Hepatocyte (in vitro differentiated cells): ENCODE measurements at regions not wholly inside any gene's neighbourhood (a gene's known extent, or its start where the extent isn't known, plus 50 kb on each side); places are given as distances from the start of the nearest gene placed in this dataset.
"Not testable (repeated sequence)": the region's sequence is repeated elsewhere in the genome, so short reads cannot be mapped to it uniquely, and the experiment has no call there.

Source experiments
- DNase-seq: peaks from one replicate; pipeline ENCODE4 v3.0.0-alpha.2; 2016; ENCODE audit warnings: low spot score
- H2AFZ ChIP-seq: fragments of 200-600 bp; sonication (generic); 2 replicates; pipeline ENCODE4 v1.6.0; 2016; ENCODE audit warnings: antibody characterized with exemption, mild to moderate bottlenecking
- H3K27ac ChIP-seq: fragments of 200-600 bp; sonication (generic); 2 replicates; pipeline ENCODE4 v1.5.1; 2016; ENCODE audit warnings: mild to moderate bottlenecking
- H3K27me3 ChIP-seq: fragments of 200-600 bp; sonication (generic); 2 replicates; pipeline ENCODE4 v1.6.1; 2016
- H3K36me3 ChIP-seq: fragments of 200-600 bp; sonication (generic); replicated peaks from 2 replicates; pipeline ENCODE4 v1.5.1; 2016; ENCODE audit warnings: low read depth; ENCODE audit not compliant: insufficient read depth
- H3K4me1 ChIP-seq: fragments of 200-600 bp; sonication (generic); 2 replicates; pipeline ENCODE4 v1.5.1; 2016; ENCODE audit warnings: mild to moderate bottlenecking, moderate library complexity; ENCODE audit not compliant: insufficient read depth
- H3K4me2 ChIP-seq: fragments of 200-600 bp; sonication (generic); 2 replicates; pipeline ENCODE4 v1.6.0; 2016
- H3K4me3 ChIP-seq: fragments of 200-600 bp; sonication (generic); 2 replicates; pipeline ENCODE4 v1.5.1; 2016; ENCODE audit warnings: mild to moderate bottlenecking
- H3K79me2 ChIP-seq: fragments of 200-600 bp; sonication (generic); 2 replicates; pipeline ENCODE4 v1.6.0; 2017; ENCODE audit warnings: mild to moderate bottlenecking
- H3K9me2 ChIP-seq: fragments of 200-600 bp; sonication (generic); replicated peaks from 2 replicates; pipeline ENCODE4 v1.6.0; 2017; ENCODE audit warnings: mild to moderate bottlenecking; ENCODE audit not compliant: insufficient read depth
- H3K9me3 ChIP-seq: fragments of 200-600 bp; sonication (generic); 2 replicates; pipeline ENCODE4 v1.5.1; 2016; ENCODE audit warnings: low read depth, mild to moderate bottlenecking
- H4K20me1 ChIP-seq: fragments of 200-600 bp; sonication (generic); 2 replicates; pipeline ENCODE4 v1.6.0; 2016; ENCODE audit warnings: mild to moderate bottlenecking; ENCODE audit not compliant: insufficient read depth, poor library complexity, severe bottlenecking
- EZH2 ChIP-seq: fragments of 200-600 bp; sonication (generic); IDR thresholded peaks from 2 replicates; pipeline ENCODE4 v1.6.1; 2016; ENCODE audit warnings: antibody characterized with exemption, mild to moderate bottlenecking, borderline replicate concordance
- EZH2phosphoT487 ChIP-seq: fragments of 200-600 bp; sonication (generic); IDR thresholded peaks from one replicate; pipeline ENCODE4 v1.6.1; 2018; ENCODE audit warnings: antibody characterized with exemption, mild to moderate bottlenecking, low read depth, moderate library complexity; ENCODE audit not compliant: unreplicated experiment, severe bottlenecking
- WGBS: methylation state at CpG from one replicate; pipeline ENCODE4 v1.1.6; 2016; ENCODE audit warnings: low lambda C conversion rate; ENCODE audit errors: missing lambda C conversion rate; 5-methylcytosine and 5-hydroxymethylcytosine counted together
- TF ChIP-seq, protein P1 (sequence below): fragments of 200-600 bp; sonication (generic); IDR thresholded peaks from 2 replicates; pipeline ENCODE4 v1.5.1; 2016; ENCODE audit warnings: antibody characterized with exemption, mild to moderate bottlenecking; ENCODE audit not compliant: poor library complexity

DNA sequence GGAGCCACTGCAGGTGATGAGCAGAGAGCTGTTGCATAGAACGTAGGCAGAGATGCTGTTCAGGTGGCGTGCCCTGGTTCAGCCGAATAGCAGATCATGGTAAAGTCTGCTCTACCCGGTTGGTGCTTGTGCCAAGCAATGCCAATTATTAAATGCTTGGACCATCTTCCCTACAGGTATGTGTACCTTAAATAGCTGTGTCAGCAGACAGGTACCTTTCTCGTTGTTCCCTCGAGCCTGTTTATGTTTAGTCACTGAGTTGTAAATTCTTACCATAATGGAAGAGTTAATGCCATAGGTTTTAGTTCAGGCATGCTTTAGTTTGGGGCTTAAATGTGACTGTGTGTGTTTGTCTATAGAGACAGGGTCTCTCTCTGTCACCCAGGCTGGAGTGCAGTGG, 112.5 kb upstream of the CPM start:
- H3K79me2 ChIP-seq = no peaks in the 10 kb centered on the region
- H3K9me3 ChIP-seq = no peaks in the 10 kb centered on the region
- no peaks in the 10 kb centered on the region for H3K36me3 ChIP-seq
- no peaks in the 10 kb centered on the region for H3K27me3 ChIP-seq
- TF ChIP-seq EZH2 (no peak), EZH2phosphoT487 (no peak)
- TF ChIP-seq, protein P1, sequence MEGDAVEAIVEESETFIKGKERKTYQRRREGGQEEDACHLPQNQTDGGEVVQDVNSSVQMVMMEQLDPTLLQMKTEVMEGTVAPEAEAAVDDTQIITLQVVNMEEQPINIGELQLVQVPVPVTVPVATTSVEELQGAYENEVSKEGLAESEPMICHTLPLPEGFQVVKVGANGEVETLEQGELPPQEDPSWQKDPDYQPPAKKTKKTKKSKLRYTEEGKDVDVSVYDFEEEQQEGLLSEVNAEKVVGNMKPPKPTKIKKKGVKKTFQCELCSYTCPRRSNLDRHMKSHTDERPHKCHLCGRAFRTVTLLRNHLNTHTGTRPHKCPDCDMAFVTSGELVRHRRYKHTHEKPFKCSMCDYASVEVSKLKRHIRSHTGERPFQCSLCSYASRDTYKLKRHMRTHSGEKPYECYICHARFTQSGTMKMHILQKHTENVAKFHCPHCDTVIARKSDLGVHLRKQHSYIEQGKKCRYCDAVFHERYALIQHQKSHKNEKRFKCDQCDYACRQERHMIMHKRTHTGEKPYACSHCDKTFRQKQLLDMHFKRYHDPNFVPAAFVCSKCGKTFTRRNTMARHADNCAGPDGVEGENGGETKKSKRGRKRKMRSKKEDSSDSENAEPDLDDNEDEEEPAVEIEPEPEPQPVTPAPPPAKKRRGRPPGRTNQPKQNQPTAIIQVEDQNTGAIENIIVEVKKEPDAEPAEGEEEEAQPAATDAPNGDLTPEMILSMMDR = no peak
- H3K27ac ChIP-seq = no peak overlapping the region
- DNase-seq = no peak
- H2AFZ ChIP-seq = no peak overlapping the region
- H3K9me2 ChIP-seq = no peaks in the 10 kb centered on the region
- H3K4me2 ChIP-seq = no peak overlapping the region
- H3K4me1 ChIP-seq = no peaks in the 10 kb centered on the region
- H4K20me1 ChIP-seq = no peaks in the 10 kb centered on the region
- WGBS = 91% methylated on average over 6 of the region's 6 CpGs
- H3K4me3 ChIP-seq = no peak overlapping the region

DNA sequence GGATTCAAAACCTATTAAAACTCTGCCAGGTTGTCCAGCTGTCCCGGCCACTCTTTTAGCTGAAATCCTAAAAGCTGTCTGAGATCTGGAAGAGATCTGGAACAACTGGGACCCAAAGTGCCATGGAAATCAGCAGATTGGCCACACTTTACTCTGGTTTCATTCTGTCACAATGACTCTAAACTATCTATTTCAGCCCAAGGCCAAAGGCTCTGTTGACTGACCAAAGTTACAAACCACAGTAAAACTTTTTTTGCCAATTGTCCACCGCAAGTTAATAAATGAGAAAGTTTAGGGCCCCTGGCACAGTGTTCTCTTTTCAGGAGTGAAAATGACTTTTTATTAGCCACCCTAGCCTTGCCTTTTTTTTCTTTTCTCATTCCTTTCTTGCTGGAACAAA, 113.4 kb upstream of the CPM start:
- H3K27ac ChIP-seq = peak overlapping the region; percentile 4
- no peak for DNase-seq
- WGBS = 65% methylated on average over 2 of the region's 2 CpGs
- no peaks in the 10 kb centered on the region for H3K27me3 ChIP-seq
- no peak overlapping the region for H2AFZ ChIP-seq
- H3K4me1 ChIP-seq = no peaks in the 10 kb centered on the region
- TF ChIP-seq, protein P1 = no peak
- TF ChIP-seq EZH2phosphoT487 (no peak), EZH2 (no peak)
- no peaks in the 10 kb centered on the region for H3K9me2 ChIP-seq
- no peaks in the 10 kb centered on the region for H3K9me3 ChIP-seq
- no peaks in the 10 kb centered on the region for H3K36me3 ChIP-seq
- H3K79me2 ChIP-seq = no peaks in the 10 kb centered on the region
- no peak overlapping the region for H3K4me2 ChIP-seq
- no peak overlapping the region for H3K4me3 ChIP-seq
- H4K20me1 ChIP-seq = no peaks in the 10 kb centered on the region

DNA sequence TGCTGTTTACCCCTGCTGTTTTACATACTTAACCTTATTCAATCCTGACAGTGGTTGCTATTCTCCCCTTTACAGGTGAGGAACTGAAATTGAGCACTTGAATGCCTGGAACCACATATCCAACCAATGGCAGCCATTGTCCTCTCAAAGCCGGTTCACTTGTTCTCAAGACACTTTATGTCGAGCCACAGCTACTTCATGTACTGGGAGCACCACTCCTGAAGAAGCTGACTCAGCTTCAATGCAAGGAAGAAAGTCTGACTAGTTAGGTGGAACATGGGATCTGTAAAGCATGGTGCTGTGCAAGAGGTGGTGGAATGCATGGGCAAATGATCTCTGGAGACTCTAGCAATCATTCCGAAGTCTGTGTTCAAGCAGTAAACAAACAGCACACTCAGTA, 113.9 kb upstream of the CPM start:
- no peaks in the 10 kb centered on the region for H3K4me1 ChIP-seq
- H3K9me3 ChIP-seq = no peaks in the 10 kb centered on the region
- H4K20me1 ChIP-seq = no peaks in the 10 kb centered on the region
- TF ChIP-seq, protein P1 = no peak
- TF ChIP-seq EZH2 (no peak), EZH2phosphoT487 (no peak)
- no peaks in the 10 kb centered on the region for H3K27me3 ChIP-seq
- no peak for DNase-seq
- H2AFZ ChIP-seq = no peak overlapping the region
- H3K36me3 ChIP-seq = no peaks in the 10 kb centered on the region
- H3K79me2 ChIP-seq = no peaks in the 10 kb centered on the region
- no peaks in the 10 kb centered on the region for H3K9me2 ChIP-seq
- H3K4me2 ChIP-seq = no peak overlapping the region
- 81% methylated on average over 3 of the region's 3 CpGs for WGBS
- H3K27ac ChIP-seq = peak overlapping the region; percentile 4
- H3K4me3 ChIP-seq = no peak overlapping the region

DNA sequence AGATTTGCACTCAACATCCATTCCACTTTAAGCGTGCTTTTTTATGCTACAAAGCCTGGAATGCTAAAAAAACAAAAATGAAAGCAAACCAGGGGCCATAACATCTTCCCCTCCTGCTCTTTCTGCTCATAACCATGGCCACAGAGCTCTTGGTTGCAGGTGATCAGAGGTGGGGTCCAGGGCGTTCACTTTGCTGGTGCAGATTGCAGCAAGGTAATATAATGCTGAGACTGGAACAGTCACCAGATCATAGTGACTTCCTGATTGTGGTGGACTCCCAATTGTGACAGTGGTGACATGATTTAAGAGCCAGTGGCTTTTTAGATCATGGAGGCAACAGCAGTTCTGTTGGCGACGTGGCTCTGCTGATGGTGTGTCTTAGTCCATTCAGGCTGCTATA, 115.0 kb upstream of the CPM start:
- Histone ChIP-seq H2AFZ (no peak overlapping the region), H3K79me2 (no peaks in the 10 kb centered on the region), H3K27me3 (no peaks in the 10 kb centered on the region), H3K4me2 (no peak overlapping the region), H3K9me3 (no peaks in the 10 kb centered on the region), H3K9me2 (no peaks in the 10 kb centered on the region), H3K27ac (no peak overlapping the region), H3K4me1 (peaks cover 3% of the 10 kb centered on the region), H3K4me3 (no peak overlapping the region), H4K20me1 (no peaks in the 10 kb centered on the region), H3K36me3 (no peaks in the 10 kb centered on the region)
- no peak for DNase-seq
- WGBS = 95% methylated on average over 4 of the region's 4 CpGs
- TF ChIP-seq, protein P1 = no peak
- no peak for TF ChIP-seq EZH2
- no peak for TF ChIP-seq EZH2phosphoT487

DNA sequence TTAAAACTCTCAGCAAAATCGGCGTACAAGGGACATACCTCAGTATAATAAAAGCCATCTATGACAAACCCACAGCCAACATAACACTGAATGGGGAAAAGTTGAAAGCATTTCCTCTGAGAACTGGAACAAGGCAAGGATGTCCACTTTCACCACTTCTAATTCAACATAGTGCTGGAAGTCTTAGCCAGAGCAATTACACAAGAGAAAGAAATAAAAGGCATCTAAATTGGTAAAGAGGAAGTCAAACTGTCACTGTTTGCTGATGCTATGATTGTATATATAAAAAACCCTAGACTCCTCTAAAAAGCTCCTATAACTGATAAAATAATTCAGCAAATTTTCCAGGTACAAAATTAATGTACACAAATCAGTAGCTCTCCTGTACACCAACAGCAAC, 116.9 kb upstream of the CPM start:
- 100% methylated on average over 2 of the region's 2 CpGs for WGBS
- H3K4me2 ChIP-seq, H3K9me2 ChIP-seq, DNase-seq, H3K4me3 ChIP-seq, H3K9me3 ChIP-seq, H4K20me1 ChIP-seq, H3K4me1 ChIP-seq, H2AFZ ChIP-seq, H3K79me2 ChIP-seq, H3K27ac ChIP-seq, H3K36me3 ChIP-seq, H3K27me3 ChIP-seq: not testable (repeated sequence)
